ENCODE measurements at regions not wholly inside any gene's neighbourhood (a gene's known extent, or its start where the extent isn't known, plus 50 kb on each side); places are given as distances from the start of the nearest gene placed in this dataset.

- TF ChIP-seq, protein P1, sequence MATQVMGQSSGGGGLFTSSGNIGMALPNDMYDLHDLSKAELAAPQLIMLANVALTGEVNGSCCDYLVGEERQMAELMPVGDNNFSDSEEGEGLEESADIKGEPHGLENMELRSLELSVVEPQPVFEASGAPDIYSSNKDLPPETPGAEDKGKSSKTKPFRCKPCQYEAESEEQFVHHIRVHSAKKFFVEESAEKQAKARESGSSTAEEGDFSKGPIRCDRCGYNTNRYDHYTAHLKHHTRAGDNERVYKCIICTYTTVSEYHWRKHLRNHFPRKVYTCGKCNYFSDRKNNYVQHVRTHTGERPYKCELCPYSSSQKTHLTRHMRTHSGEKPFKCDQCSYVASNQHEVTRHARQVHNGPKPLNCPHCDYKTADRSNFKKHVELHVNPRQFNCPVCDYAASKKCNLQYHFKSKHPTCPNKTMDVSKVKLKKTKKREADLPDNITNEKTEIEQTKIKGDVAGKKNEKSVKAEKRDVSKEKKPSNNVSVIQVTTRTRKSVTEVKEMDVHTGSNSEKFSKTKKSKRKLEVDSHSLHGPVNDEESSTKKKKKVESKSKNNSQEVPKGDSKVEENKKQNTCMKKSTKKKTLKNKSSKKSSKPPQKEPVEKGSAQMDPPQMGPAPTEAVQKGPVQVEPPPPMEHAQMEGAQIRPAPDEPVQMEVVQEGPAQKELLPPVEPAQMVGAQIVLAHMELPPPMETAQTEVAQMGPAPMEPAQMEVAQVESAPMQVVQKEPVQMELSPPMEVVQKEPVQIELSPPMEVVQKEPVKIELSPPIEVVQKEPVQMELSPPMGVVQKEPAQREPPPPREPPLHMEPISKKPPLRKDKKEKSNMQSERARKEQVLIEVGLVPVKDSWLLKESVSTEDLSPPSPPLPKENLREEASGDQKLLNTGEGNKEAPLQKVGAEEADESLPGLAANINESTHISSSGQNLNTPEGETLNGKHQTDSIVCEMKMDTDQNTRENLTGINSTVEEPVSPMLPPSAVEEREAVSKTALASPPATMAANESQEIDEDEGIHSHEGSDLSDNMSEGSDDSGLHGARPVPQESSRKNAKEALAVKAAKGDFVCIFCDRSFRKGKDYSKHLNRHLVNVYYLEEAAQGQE (IDR thresholded peaks at IDR 0.05; ENCODE audit: unreplicated experiment), result no peak
- TF ChIP-seq STAT1 (IDR thresholded peaks at IDR 0.05; ENCODE audit: unreplicated experiment) (no peak), CREB1 (CRISPR knock-in tag; IDR thresholded peaks at IDR 0.05; ENCODE audit: low read depth) (no peak), ZNF331 (CRISPR knock-in tag; IDR thresholded peaks at IDR 0.05; ENCODE audit: low read depth) (no peak), ETS1 (IDR thresholded peaks at IDR 0.05) (no peak), NANOG (IDR thresholded peaks at IDR 0.05; ENCODE audit: borderline replicate concordance) (no peak), EZH2 (IDR thresholded peaks at IDR 0.05; ENCODE audit: low read depth, unreplicated experiment) (no peak), EZH2phosphoT487 (IDR thresholded peaks at IDR 0.05; ENCODE audit: unreplicated experiment) (no peak), POLR2AphosphoS5 (IDR thresholded peaks at IDR 0.05; ENCODE audit: low read depth) (no peak), JUNB (IDR thresholded peaks at IDR 0.05; ENCODE audit: unreplicated experiment) (no peak), ZNF114 (CRISPR knock-in tag; IDR thresholded peaks at IDR 0.05) (no peak)
- TF ChIP-seq, protein P2, sequence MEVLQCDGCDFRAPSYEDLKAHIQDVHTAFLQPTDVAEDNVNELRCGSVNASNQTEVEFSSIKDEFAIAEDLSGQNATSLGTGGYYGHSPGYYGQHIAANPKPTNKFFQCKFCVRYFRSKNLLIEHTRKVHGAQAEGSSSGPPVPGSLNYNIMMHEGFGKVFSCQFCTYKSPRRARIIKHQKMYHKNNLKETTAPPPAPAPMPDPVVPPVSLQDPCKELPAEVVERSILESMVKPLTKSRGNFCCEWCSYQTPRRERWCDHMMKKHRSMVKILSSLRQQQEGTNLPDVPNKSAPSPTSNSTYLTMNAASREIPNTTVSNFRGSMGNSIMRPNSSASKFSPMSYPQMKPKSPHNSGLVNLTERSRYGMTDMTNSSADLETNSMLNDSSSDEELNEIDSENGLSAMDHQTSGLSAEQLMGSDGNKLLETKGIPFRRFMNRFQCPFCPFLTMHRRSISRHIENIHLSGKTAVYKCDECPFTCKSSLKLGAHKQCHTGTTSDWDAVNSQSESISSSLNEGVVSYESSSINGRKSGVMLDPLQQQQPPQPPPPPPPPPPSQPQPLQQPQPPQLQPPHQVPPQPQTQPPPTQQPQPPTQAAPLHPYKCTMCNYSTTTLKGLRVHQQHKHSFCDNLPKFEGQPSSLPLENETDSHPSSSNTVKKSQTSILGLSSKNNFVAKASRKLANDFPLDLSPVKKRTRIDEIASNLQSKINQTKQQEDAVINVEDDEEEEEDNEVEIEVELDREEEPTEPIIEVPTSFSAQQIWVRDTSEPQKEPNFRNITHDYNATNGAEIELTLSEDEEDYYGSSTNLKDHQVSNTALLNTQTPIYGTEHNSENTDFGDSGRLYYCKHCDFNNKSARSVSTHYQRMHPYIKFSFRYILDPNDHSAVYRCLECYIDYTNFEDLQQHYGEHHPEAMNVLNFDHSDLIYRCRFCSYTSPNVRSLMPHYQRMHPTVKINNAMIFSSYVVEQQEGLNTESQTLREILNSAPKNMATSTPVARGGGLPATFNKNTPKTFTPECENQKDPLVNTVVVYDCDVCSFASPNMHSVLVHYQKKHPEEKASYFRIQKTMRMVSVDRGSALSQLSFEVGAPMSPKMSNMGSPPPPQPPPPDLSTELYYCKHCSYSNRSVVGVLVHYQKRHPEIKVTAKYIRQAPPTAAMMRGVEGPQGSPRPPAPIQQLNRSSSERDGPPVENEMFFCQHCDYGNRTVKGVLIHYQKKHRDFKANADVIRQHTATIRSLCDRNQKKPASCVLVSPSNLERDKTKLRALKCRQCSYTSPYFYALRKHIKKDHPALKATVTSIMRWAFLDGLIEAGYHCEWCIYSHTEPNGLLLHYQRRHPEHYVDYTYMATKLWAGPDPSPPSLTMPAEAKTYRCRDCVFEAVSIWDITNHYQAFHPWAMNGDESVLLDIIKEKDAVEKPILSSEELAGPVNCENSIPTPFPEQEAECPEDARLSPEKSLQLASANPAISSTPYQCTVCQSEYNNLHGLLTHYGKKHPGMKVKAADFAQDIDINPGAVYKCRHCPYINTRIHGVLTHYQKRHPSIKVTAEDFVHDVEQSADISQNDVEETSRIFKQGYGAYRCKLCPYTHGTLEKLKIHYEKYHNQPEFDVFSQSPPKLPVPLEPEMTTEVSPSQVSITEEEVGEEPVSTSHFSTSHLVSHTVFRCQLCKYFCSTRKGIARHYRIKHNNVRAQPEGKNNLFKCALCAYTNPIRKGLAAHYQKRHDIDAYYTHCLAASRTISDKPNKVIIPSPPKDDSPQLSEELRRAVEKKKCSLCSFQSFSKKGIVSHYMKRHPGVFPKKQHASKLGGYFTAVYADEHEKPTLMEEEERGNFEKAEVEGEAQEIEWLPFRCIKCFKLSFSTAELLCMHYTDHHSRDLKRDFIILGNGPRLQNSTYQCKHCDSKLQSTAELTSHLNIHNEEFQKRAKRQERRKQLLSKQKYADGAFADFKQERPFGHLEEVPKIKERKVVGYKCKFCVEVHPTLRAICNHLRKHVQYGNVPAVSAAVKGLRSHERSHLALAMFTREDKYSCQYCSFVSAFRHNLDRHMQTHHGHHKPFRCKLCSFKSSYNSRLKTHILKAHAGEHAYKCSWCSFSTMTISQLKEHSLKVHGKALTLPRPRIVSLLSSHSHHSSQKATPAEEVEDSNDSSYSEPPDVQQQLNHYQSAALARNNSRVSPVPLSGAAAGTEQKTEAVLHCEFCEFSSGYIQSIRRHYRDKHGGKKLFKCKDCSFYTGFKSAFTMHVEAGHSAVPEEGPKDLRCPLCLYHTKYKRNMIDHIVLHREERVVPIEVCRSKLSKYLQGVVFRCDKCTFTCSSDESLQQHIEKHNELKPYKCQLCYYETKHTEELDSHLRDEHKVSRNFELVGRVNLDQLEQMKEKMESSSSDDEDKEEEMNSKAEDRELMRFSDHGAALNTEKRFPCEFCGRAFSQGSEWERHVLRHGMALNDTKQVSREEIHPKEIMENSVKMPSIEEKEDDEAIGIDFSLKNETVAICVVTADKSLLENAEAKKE (CRISPR knock-in tag; IDR thresholded peaks at IDR 0.05), result no peak
- TF ChIP-seq, protein P3, sequence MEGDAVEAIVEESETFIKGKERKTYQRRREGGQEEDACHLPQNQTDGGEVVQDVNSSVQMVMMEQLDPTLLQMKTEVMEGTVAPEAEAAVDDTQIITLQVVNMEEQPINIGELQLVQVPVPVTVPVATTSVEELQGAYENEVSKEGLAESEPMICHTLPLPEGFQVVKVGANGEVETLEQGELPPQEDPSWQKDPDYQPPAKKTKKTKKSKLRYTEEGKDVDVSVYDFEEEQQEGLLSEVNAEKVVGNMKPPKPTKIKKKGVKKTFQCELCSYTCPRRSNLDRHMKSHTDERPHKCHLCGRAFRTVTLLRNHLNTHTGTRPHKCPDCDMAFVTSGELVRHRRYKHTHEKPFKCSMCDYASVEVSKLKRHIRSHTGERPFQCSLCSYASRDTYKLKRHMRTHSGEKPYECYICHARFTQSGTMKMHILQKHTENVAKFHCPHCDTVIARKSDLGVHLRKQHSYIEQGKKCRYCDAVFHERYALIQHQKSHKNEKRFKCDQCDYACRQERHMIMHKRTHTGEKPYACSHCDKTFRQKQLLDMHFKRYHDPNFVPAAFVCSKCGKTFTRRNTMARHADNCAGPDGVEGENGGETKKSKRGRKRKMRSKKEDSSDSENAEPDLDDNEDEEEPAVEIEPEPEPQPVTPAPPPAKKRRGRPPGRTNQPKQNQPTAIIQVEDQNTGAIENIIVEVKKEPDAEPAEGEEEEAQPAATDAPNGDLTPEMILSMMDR (conservative IDR thresholded peaks at IDR 0.05; ENCODE audit: low read depth in 2 of 2), result no peak
- no peaks in the 10 kb centered on the region; the same call in 2 of the 3 replicates for H3K9me3 Mint-ChIP-seq
- Histone ChIP-seq H3F3A (replicated peaks; ENCODE audit: low read depth) (no peaks in the 10 kb centered on the region), H2AFZ (peak overlapping the region; percentile 78; the same call in 1 of the 2 replicates), H3K9me2 (ENCODE audit: insufficient read depth) (no peaks in the 10 kb centered on the region), H4K20me1 (replicated peaks; ENCODE audit: insufficient read depth) (no peaks in the 10 kb centered on the region), H3K4me1 (ENCODE audit: insufficient read depth) (peaks cover 19% of the 10 kb centered on the region), H3K27ac (ENCODE audit: low read depth) (no peak overlapping the region), H3K4me3 (no peak overlapping the region), H3K4me2 (no peak overlapping the region), H3K36me3 (ENCODE audit: insufficient read depth) (no peaks in the 10 kb centered on the region), H3K27me3 (ENCODE audit: insufficient read depth) (no peaks in the 10 kb centered on the region), H3K79me2 (replicated peaks; ENCODE audit: insufficient read depth) (no peaks in the 10 kb centered on the region)
- peaks cover 31% of the 10 kb centered on the region for H3K4me1 Mint-ChIP-seq
- ATAC-seq (no peak), DNase-seq (ENCODE audit: low spot score) (no peak)
- peaks cover 5% of the 10 kb centered on the region for H3K27me3 Mint-ChIP-seq (ENCODE audit: insufficient read depth, low read depth, poor library complexity)
- no peak overlapping the region for H3K4me3 Mint-ChIP-seq
- H3K27ac Mint-ChIP-seq, result no peak overlapping the region
- H3K36me3 Mint-ChIP-seq (ENCODE audit: low read depth), result no peaks in the 10 kb centered on the region
Observed at GRCh38 chr2:60629305-60629662, 75.8 kb upstream of the BCL11A start.
